ENCODE measurements at regions not wholly inside any gene's neighbourhood (a gene's known extent, or its start where the extent isn't known, plus 50 kb on each side); places are given as distances from the start of the nearest gene placed in this dataset.

DNA sequence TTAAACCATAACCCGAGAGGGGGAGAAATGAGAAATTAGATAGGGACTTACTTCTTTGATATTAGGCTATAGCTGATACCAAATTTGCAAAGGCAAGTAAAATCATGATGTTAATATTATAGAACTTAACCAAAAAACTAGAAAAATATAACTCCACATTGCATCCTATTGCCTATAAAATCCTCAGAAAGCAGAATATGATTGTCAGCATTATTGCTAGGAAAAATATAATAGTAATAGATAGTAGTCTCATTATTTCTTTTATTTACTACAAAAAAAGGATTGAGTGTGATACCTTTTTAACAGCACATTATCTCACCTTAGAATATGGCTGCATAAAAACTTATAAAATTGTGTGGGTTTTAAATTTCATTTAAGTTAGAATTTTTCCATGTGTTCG is 206.5 kb upstream of the CDIN1 start:
- Histone ChIP-seq H3K79me2 (ENCODE audit: insufficient read depth, low read length) (no peaks in the 10 kb centered on the region), H3K27me3 (ENCODE audit: insufficient read depth, low read length) (no peaks in the 10 kb centered on the region), H3K36me3 (ENCODE audit: control insufficient read depth in 1 of 2, insufficient read depth in 2 of 2, low read length in 2 of 2) (peaks cover 0 to 7% of the 10 kb centered on the region in 2 experiments; a peak in 1 of 4 replicates), H3K9ac (ENCODE audit: low read length) (peak overlapping the region; percentile 39), H3K4me3 (replicated peaks in 1 of 2; ENCODE audit: low read depth in 1 of 2, low read length in 2 of 2) (no peak overlapping the region), H2AFZ (ENCODE audit: low read depth, low read length, poor library complexity, severe bottlenecking) (peak overlapping the region; percentile 10), H3K4me1 (ENCODE audit: control insufficient read depth in 1 of 2, insufficient read depth in 2 of 2, low read length in 2 of 2) (peaks cover 51 to 57% of the 10 kb centered on the region in 2 experiments), H3K4me2 (ENCODE audit: low read length) (peak overlapping the region; percentile 73), H3K27ac (ENCODE audit: low read depth, low read length) (peak overlapping the region; percentile 88; the same call in 1 of the 2 replicates), H4K20me1 (ENCODE audit: insufficient read depth) (no peaks in the 10 kb centered on the region), H3K9me2 (ENCODE audit: insufficient read depth) (no peaks in the 10 kb centered on the region), H3K9me3 (ENCODE audit: control insufficient read depth in 1 of 2, insufficient read depth in 1 of 2, low read depth in 1 of 2, low read length in 2 of 2) (peaks cover 0 to 6% of the 10 kb centered on the region in 2 experiments; a peak in 1 of 4 replicates)
- intact Hi-C loops (cut with micrococcal nuclease): no loop called here
- ChIA-PET RAD21 (ENCODE audit: low non-redundant PET in 1 of 2, low total read pairs in 2 of 2, uncharacterized antibody in 2 of 2, unreplicated experiment in 2 of 2) (no interaction called here), POLR2A (no interaction called here), CTCF (no interaction called here)
- ATAC-seq (no peak), DNase-seq (ENCODE audit: low read depth, low spot score) (no peak)
- TF ChIP-seq RAD21 (IDR thresholded peaks at IDR 0.05; ENCODE audit: low read depth): no peak
- no peak for TF ChIP-seq YY1 (IDR thresholded peaks at IDR 0.05; ENCODE audit: extremely low read depth, insufficient replicate concordance, low read depth, low read length)
- no peak for TF ChIP-seq ZNF274 (IDR thresholded peaks at IDR 0.05; ENCODE audit: low read depth, low read length)
- TF ChIP-seq POLR2A (IDR thresholded peaks at IDR 0.05; ENCODE audit: borderline replicate concordance, extremely low read depth, insufficient read depth, insufficient read length): no peak
- no peak for TF ChIP-seq POLR2AphosphoS5 (IDR thresholded peaks at IDR 0.05; ENCODE audit: low read depth, low read length)
- TF ChIP-seq, protein P1, sequence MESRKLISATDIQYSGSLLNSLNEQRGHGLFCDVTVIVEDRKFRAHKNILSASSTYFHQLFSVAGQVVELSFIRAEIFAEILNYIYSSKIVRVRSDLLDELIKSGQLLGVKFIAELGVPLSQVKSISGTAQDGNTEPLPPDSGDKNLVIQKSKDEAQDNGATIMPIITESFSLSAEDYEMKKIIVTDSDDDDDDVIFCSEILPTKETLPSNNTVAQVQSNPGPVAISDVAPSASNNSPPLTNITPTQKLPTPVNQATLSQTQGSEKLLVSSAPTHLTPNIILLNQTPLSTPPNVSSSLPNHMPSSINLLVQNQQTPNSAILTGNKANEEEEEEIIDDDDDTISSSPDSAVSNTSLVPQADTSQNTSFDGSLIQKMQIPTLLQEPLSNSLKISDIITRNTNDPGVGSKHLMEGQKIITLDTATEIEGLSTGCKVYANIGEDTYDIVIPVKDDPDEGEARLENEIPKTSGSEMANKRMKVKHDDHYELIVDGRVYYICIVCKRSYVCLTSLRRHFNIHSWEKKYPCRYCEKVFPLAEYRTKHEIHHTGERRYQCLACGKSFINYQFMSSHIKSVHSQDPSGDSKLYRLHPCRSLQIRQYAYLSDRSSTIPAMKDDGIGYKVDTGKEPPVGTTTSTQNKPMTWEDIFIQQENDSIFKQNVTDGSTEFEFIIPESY (IDR thresholded peaks at IDR 0.05; ENCODE audit: extremely low read depth, insufficient replicate concordance, low read length): no peak
- TF ChIP-seq SIN3A (IDR thresholded peaks at IDR 0.05; ENCODE audit: low read depth): no peak
- TF ChIP-seq JUND (IDR thresholded peaks at IDR 0.05): no peak
- TF ChIP-seq, protein P2, sequence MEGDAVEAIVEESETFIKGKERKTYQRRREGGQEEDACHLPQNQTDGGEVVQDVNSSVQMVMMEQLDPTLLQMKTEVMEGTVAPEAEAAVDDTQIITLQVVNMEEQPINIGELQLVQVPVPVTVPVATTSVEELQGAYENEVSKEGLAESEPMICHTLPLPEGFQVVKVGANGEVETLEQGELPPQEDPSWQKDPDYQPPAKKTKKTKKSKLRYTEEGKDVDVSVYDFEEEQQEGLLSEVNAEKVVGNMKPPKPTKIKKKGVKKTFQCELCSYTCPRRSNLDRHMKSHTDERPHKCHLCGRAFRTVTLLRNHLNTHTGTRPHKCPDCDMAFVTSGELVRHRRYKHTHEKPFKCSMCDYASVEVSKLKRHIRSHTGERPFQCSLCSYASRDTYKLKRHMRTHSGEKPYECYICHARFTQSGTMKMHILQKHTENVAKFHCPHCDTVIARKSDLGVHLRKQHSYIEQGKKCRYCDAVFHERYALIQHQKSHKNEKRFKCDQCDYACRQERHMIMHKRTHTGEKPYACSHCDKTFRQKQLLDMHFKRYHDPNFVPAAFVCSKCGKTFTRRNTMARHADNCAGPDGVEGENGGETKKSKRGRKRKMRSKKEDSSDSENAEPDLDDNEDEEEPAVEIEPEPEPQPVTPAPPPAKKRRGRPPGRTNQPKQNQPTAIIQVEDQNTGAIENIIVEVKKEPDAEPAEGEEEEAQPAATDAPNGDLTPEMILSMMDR (IDR thresholded peaks at IDR 0.05 in 2 of 3, conservative IDR thresholded peaks at IDR 0.05 in 1 of 3; ENCODE audit: borderline replicate concordance in 1 of 3, insufficient read depth in 1 of 3, low read depth in 2 of 3, low read length in 2 of 3): no peak
- no TSS peak for BruUV-seq (replicated peaks)

All from HCT116 (cell line).